HG02798 (cell line): ENCODE measurements at regions not wholly inside any gene's neighbourhood (a gene's known extent, or its start where the extent isn't known, plus 50 kb on each side); places are given as distances from the start of the nearest gene placed in this dataset.
A peak's percentile ranks its signal among the peaks of the same experiment; 100 is the strongest.
"Not testable (repeated sequence)": the region's sequence is repeated elsewhere in the genome, so short reads cannot be mapped to it uniquely, and the experiment has no call there.

Source experiments
- ATAC-seq: cut with Tn5 transposase; IDR thresholded peaks from one replicate; pipeline ENCODE4 v1.9.1; 2021; ENCODE audit warnings: mild to moderate bottlenecking; ENCODE audit not compliant: unreplicated experiment, poor library complexity

DNA sequence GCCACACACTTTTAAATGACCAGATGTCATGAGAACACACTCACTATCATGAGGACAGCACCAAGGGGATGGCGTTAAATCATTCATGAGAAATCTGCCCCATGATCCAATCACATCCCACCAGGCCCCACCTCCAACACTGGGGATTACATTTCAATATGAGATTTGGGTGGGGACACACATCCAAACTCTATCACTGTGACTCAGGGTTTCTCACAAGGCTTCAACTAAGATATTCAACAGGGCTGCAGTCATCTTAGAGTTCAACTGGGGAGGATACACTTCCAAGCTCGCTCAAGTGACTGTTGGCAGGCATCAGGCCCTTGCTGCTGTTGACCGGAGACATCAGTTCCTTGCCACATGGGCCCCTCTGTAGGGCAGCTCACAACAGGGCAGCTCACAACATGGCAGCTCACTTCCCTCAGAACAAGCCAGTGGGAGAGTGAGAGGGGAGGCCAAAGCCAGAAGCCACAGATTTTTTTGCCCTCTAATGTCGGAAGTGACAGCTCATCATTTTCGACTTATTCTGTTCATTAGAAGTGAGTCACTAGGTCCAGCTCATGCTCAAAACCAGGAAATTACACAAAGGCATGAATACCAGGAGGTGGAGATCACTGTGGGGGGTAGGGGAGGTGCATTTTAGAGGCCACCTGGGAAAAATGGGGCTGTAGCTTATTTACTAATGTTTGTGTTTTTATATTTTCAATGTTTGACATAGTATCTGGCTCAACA lies 50.8 kb upstream of the PTHLH start:
- no peak for ATAC-seq

DNA sequence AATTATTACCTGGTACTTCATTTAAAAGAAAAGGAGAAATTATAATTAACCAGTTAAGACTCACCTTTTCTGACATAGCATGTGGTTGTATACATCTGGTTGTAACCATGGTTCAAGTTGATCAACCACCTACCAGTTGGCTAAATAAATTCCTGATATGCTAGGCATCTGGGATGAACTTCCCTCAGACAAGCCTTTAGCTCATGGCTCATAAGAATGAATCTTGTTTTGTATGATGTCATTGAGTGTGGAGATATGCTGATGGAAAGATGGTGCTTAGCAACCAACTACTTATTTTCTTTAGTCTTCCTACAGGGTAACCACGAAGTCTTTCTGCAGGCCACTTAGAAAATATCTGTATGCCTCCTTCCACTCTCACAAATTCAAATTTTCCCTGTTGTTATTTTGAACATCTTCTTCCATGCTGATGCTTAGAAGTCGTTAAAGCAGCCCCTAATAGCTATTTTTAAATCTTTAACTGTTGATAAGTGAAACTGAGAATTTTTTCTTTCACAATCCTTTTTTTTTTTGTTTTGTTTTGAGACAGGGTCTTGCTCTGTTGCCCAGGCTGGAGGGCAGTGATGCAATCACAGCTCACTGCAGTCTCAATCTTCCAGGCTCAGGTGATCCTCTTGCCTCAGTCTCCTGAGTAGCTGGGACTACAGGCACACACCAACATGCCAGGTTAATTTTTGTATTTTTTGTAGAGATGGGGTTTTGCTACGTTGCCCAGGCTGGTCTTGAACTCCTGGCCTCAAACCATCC lies 51.9 kb upstream of the PTHLH start:
- ATAC-seq = no peak

DNA sequence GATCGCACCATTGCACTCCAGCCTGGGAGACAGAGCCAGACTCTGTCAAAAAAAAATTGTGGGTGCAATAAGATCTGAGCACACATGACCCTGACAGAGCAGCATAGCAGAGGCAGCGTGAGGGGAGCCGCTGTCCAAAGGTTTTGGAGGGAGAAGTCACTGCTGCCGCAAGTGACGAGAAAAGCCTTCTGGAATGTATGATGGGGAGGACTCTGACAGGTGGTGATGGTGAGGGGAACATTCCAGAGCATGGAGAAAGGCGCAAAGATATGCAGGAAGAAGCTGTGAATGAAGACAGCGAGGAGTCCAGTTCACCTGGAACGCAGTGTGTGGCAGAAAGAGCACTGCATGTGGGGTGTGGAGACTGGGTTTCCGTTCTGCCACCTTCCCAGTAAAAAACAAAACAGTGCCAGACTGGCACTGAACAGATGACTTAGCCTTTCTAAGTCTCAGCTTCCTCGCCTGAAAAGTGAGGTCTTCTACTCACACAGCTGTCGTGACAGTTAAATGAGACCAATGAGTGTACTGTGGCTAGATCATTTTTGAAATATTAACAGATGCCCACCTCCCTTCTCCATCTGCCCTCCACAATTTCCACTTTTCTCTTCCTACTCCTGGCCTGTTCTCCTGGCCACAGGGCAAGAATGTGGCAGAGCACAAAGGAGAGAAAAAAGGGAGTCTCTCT lies 53.4 kb upstream of the PTHLH start:
- ATAC-seq = no peak

DNA sequence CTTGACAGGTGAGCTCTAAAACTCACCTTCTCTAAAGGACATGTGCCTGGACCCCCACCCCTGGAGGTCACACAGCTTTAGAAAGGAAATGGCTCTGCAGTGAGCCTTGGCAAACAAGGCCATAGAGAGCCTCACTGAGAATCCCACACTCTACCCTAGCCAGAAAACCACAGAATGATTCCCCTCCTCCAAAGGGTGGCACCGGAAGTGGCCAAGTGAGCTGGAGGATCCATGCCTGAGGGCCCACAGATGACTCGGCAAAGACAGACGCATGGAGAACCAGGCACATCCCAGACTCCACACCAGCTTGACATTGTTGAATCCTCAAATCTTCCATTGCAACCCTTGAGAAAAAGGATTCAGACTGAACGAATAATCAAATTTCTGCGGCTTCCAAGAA lies 54.2 kb upstream of the PTHLH start:
- no peak for ATAC-seq

DNA sequence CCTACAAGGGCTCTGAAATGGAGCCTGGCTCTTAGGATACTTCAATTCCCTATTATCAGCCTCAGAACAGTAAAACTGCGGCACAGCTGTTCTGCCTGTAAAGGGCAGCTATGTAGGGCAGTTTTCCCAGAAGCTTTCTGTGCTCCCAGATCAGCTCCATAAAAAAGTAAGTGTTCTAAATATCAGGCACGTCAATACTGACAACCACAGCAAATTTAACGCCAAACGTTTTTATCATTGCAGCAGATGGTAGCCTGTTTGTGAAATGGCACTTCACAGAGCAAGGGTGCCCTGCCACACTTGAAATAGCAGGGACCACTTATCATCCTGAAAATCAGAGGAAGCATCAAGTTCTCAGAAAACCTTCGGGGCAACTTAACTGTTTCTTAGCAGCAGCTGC lies 54.8 kb upstream of the PTHLH start:
- ATAC-seq = no peak

DNA sequence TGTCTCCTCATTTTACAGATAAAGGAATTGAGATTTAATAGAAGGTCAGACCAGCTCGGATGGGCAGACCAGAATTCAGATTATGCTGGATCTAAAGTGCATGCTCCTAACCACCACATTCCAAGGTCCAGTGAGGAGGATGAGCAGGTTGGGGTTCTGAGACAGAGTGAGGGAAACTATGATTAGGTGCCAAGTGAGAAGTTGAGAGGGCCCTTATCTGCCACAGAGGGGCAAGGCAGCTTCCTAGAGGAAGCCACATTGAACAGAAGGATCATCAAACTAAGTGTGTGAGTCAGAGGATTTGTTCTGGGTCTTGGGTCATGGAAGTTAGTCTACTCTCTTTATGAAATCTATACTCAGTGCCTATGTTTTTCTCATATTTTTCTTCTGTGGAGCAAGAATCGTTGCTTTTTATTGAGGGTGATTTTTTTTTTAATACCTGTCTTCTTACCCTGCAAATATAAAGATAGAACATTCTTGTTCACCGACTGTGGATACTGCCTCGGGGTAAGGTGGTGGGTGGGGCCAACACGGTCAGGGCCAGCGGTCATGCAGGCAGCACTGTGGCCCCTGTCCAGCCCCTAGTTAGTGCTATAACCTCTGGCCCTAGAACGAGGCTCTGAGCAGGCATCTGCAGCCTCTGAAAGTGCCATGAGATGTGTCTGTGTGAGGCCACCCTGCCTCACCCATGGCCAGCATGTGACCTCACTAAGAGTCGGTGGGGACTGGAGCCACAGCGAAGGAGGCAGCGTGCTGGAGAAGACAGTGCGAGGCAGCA lies 55.6 kb upstream of the PTHLH start:
- no peak for ATAC-seq

DNA sequence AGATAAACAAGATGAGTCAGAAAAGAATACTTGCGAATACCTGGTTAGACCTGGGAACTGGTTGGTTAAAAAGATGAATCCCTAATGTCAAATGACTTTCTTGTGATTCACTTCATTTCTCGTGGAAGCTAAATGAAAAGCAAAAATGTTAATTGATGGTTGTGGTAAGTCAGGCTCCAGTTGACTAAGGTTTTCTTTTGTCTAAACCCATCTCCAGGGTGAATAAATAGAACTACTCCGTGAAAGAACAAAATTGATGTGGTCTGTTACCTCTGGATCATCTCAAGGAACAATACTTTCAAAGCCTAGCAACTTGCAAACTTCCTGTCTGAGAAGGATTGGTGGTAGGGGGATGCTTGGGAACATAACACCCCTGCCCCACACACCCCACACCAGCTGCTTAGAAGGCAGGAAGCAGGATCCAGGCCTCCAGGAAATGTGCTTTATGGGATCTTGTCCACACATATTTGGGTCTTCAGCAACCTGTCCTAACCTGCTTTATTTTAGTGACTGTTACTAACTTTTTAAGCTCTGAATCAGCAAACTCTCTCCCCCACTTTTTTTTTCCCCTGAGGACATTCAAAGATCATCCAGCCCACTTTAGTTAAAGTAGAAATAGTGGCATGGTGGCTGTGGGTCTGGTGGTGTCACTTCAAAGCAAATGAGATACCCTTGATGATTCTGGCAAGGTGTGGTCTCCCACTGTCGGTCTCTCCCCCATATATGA lies 60.4 kb upstream of the PTHLH start:
- no peak for ATAC-seq

DNA sequence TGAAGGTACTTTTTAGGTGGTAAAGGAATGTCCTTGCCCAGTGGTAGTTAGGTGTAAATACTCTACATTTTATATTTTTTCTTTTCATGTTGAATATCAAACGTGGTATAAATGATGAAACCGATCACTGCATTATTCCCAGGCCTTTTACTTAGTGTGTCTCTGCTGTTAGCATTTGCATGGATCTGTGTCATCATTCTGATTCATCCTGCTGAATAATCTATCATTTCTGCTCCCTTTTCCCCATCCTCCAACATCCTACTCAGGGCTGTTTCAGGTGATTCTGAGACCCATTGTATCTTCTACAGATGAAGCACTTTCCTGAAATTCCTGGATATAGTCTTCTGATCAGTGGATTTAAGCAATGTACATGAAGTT lies 61.0 kb upstream of the PTHLH start:
- no peak for ATAC-seq

DNA sequence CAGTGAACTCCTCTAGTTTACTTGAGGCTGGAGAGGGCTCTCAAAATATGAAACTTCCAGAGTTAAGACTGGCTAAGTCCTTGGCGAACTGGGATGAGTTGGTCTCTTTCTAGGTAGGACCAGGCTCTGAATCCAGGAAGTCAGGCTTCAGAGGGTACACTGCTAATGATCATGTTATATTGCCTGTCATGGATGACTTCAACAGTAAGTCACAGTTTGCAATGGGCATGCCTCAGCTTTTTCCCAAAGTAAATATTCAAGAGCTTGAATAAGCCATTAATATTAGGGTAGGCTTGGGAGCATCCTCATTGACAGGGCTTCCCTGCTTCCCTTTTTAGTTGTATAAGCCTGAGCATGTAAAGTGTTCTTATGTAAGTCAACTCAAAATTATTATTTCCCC lies 61.7 kb upstream of the PTHLH start:
- no peak for ATAC-seq

DNA sequence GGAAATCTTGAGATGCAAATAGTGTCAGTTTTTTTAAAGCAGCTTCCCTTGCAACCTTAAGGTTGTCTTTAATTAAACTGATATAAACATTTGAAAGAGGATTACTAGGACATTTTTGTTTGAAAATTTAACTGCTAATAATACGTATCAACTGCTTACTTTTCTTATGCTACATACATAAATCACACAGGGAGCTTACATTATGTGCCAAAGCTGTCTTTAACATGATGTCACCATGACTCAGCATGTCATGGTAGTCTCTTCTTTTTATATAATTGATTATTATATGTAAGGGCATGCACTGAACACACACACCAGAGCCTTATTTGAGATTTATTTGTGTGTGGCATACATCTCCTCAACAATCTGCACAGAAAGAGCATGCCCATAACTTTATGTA lies 63.0 kb upstream of the PTHLH start:
- no peak for ATAC-seq

DNA sequence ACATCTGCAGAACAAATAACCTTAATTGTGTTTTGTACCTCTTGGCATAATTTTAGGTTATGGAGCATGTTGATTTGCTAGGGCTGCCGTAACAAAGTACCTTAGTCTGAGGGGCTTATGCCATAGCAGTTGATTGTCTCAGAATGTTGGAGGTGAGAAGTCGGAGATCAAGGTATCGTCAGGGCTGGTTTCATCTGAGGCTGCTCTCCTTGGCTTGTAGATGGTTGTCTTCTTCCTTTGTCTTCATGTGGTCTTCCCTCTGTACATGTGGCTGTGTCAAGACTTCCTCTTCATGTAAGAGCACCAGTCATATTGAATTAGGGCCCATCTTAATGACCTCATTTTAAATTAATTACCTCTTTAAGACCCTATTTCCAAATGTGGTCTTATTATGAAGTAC lies 64.4 kb upstream of the PTHLH start:
- ATAC-seq = no peak

DNA sequence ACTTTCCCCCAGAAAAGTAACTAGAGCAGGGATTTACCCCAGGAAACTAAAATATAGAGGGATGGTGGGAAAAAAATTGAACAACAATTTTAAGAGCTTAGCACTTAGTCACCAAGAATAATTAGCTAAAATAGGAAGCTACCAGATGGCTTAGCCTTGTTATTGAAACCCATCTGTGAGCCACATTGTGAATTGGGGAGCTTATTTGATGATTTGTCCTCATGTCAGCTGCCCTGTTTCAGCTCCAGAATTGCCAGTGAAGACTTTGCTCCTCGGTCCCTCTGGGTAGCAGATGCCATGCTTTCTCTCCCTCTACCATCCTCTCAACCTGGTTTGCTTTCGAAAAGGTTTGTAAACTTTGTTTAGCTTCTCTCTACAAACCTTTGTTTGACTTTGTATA lies 67.7 kb upstream of the PTHLH start:
- ATAC-seq = no peak

DNA sequence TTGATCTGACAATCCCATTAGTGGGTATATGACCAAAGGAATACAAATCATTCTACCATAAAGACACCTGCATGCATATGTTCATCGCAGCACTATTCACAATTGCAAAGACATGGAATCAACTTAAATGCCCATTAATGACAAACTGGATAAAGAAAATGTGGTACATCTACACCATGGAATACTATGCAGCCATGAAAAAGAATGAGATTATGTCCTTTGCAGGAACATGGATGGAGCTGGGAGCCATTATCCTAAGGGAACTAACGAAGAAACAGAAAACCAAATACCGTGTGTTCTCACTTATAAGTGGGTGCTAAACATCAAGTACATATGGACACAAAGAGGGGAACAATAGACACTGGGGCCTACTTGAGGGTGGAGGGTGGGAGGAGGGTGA lies 74.1 kb upstream of the PTHLH start:
- not testable (repeated sequence) for ATAC-seq

DNA sequence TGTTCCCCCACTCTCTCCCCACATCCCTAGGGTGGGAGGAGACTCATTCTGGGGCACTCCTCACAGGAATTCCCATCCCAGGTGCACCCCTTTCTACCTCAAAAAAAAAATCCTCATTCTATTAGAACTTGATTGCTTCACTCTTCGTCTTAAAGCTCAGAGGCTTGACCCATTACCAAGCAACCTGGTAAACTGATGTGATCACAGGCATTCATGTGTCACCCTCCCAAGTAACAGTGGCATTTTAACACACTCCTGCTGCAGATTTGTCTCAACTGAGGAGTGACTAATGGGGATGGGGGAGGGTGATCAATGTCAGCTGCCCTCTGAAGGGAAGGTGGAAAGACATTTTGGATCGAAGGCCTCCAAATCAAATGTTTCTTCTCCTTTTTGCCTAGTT lies 78.1 kb upstream of the PTHLH start:
- no peak for ATAC-seq

DNA sequence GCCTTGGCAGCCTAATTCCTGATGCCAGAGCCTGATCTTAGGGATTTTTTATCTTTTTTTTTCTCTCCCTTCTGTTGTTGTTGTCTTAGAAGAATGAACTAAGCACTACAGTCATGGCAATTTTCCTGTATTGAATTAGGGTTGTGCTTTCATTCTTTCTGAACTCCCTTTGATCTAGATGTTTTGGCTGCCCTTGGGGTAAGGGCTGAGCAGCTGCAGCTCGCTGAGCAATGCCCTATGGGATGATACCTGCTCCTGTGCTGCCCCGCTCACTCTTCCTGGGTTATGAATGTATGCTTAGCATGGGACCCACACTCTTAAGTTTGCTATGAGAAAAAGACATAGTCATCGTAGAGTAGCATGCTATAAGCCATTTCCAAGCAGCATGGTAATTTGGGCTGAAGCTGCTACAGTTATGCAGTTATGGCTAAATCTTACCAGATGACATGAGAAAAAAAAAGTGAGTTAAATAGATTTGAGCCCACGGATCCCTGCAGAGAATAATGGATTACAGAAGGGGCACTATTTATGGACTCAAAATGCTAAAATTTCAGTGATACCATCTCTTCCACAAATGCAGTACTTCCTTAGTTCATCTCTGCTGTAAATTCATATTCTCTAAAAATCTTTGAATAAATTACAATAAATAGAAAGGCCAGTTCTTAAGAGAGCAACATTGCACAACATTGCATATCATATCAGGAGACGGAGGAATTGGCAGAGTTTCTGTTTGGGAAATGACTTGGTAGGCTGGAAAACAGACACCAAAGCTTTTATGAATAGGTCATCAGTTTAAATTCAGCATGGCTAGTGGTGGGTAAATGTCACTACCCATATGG lies 79.2 kb upstream of the PTHLH start:
- ATAC-seq = no peak

DNA sequence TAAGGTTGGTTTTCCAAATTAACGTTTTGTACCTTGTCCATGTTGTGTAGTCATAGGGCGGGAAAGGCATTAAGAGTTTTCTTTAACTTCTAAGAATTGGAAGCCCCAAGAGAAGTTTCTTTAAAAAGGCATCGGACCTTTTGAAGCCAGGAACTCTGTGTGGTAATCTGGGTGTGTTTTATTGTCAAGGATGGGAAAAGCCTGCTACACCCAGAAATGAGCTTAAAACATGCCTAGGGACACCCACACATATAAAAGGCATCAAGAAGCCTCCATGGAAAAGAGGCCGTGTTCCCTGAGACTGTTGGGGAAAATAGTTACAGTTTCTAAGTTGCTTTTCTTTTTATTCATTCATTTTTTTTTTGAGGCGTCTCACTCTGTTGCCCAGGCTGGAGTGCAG lies 81.0 kb upstream of the PTHLH start:
- no peak for ATAC-seq

DNA sequence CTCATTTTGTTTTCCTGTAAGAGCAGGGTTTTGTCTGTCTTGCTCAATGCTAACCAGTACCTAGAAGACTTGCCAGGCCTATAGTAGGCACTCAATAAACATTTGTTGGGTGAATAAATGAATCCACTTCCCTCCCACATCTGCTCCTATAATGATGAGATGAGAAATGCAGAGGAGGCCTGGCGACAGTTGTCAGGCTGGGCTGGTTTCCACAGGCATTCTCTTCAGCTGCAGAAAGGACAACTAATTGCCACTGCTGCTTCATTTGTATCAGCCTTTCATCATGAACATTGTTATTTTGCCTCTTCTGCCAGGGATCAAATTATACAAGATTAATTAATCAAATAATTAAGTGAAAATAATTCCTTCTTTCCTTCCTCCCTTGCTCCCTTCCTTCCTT lies 82.0 kb upstream of the PTHLH start:
- no peak for ATAC-seq

DNA sequence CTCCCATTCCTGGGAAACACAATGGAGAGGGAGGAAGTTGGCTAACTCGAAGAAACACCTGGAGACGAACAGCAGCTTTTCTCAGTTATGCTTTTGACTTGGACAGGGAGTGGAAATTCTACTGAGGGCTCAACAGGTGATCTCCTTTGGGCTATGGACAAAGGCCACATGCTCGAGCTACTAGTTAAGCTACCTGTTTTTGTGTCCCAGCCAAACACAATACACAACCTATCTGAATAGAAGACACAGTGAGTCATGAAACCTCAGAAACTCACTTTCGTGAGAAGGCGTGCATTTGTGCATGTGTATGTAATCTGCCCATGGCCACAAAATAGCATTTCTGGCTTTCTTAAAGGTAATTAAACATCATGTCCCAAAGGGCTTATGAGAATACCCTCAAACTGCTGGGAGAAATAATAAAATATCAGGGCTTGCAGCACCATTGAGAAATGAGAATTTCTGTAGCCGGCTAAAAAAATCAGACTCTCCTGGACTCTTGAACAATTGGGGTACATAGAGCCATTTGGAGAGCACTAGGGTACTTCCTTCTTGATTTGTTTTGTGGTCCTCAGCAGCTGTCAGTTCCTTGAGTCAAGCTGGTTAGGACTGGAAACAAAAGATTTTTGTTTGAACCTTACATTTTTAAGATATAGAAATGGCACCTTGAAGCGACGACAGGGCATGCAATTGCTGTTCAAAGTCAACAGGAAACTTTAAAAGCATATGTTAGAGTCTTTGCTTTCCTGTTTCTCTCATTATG lies 85.5 kb upstream of the PTHLH start:
- ATAC-seq = peak; percentile 69

DNA sequence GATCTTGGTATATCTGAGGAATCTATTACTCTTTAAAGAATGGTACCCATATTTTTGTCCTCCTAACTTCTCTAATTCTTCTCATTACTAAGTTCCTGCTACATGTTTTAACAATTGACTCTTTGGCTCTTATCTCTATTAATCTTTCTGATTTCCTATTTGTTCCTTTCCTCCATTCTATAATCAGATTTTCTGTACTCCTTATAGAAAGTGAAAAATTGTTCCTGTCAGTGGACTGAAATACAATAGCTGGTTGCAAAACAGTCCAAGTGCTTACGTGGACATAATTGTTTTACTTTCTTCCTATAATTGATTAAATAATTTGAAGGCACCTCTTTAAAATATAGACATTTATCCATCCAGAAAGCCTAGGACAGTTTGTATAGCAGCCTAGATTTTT lies 86.7 kb upstream of the PTHLH start:
- no peak for ATAC-seq
